Right lobe of liver (tissue), 4 donors: ENCODE measurements at regions not wholly inside any gene's neighbourhood (a gene's known extent, or its start where the extent isn't known, plus 50 kb on each side); places are given as distances from the start of the nearest gene placed in this dataset.

ENCODE experiments used
- CTCF ChIP-seq, 4 donors: fragments of 200-600 bp in 3 of 4; fragments of 450-650 bp in 1 of 4; IDR thresholded peaks; one replicate each; pipeline versions ENCODE4 v1.5.1 to v1.8.0; 2016 to 2022; ENCODE audit warnings: antibody characterized with exemption in 4 of 4, mild to moderate bottlenecking in 2 of 4
- POLR2A ChIP-seq: fragments of 450-650 bp; IDR thresholded peaks from one replicate; pipeline ENCODE4 v1.6.1; 2017; ENCODE audit warnings: antibody characterized with exemption, mild to moderate bottlenecking
- donor health status: DM: no; HTN: no; CAD: no.
- donor health status: DM: no; HTN: no; CAD: no.
- donor health status: DM: no; HTN: yes; CAD: no.

- TF ChIP-seq CTCF (IDR thresholded peaks at IDR 0.05) (no peak), POLR2A (no peak)
These were observed 249.8 kb upstream of the ZNF717 start for GRCh38 chr3:76035117-76035516.
